ENCODE measurements at regions not wholly inside any gene's neighbourhood (a gene's known extent, or its start where the extent isn't known, plus 50 kb on each side); places are given as distances from the start of the nearest gene placed in this dataset.
A peak's percentile ranks its signal among the peaks of the same experiment; 100 is the strongest.
"Not testable (repeated sequence)": the region's sequence is repeated elsewhere in the genome, so short reads cannot be mapped to it uniquely, and the experiment has no call there.

- intact Hi-C loops (cut with DNase I): no loop called here
- TF ChIP-seq POLR2AphosphoS5 (IDR thresholded peaks at IDR 0.05): no peak
- TF ChIP-seq CTCF (IDR thresholded peaks at IDR 0.05): no peak
- no peak for TF ChIP-seq EP300 (IDR thresholded peaks at IDR 0.05)
- no peak for TF ChIP-seq POLR2A (IDR thresholded peaks at IDR 0.05; ENCODE audit: low read depth)
Measured at GRCh38 chr3:177452831-177453450, 255.7 kb upstream of the TBL1XR1 start.

GRCh38 chr3:177453451-177453844 is 256.2 kb upstream of the TBL1XR1 start:
- no peak for DNase-seq (ENCODE audit: extremely low spot score)
- Histone ChIP-seq H3K36me3 (no peaks in the 10 kb centered on the region), H3K4me1 (peaks cover 15 to 54% (median 43%) of the 10 kb centered on the region in 4 donors), H3K27ac (replicated peaks in 1 of 4) (peak overlapping the region in 3 of 4 donors; percentile 82 to 85 (median 84)), H3K27me3 (no peaks in the 10 kb centered on the region), H3K9me3 (no peaks in the 10 kb centered on the region), H3K4me3 (no peak overlapping the region)
- WGBS: 99% methylated on average over 2 of the region's 2 CpGs
- TF ChIP-seq POLR2AphosphoS5 (IDR thresholded peaks at IDR 0.05) (no peak), CTCF (IDR thresholded peaks at IDR 0.05) (no peak), EP300 (IDR thresholded peaks at IDR 0.05) (no peak), POLR2A (IDR thresholded peaks at IDR 0.05; ENCODE audit: low read depth) (no peak)
- intact Hi-C loops (cut with DNase I): no loop called here

More at GRCh38 chr3:177452831-177453450, 255.7 kb upstream of the TBL1XR1 start:
- H3K4me1 ChIP-seq: peaks cover 15 to 53% (median 45%) of the 10 kb centered on the region in 4 donors
- peak overlapping the region; percentile 73 to 85 (median 83) for H3K27ac ChIP-seq (replicated peaks in 1 of 4)
- H3K4me3 ChIP-seq: no peak overlapping the region
- no peaks in the 10 kb centered on the region for H3K36me3 ChIP-seq
- no peak for DNase-seq (ENCODE audit: extremely low spot score)
- 69% methylated on average over 6 of the region's 6 CpGs for WGBS
- H3K9me3 ChIP-seq: no peaks in the 10 kb centered on the region
- H3K27me3 ChIP-seq: no peaks in the 10 kb centered on the region

GRCh38 chr3:177457204-177457603 is 259.9 kb upstream of the TBL1XR1 start:
- DNase-seq (ENCODE audit: extremely low spot score); H3K36me3 ChIP-seq; intact Hi-C loops (cut with DNase I); H3K4me3 ChIP-seq; H3K27me3 ChIP-seq; H3K9me3 ChIP-seq: not testable (repeated sequence)
- peaks cover 27 to 56% (median 41%) of the 10 kb centered on the region in 4 donors for H3K4me1 ChIP-seq
- WGBS: 100% methylated on average over 1 of the region's 1 CpG
- H3K27ac ChIP-seq (replicated peaks in 1 of 4): peak overlapping the region; percentile 15 to 83 (median 83)

DNA sequence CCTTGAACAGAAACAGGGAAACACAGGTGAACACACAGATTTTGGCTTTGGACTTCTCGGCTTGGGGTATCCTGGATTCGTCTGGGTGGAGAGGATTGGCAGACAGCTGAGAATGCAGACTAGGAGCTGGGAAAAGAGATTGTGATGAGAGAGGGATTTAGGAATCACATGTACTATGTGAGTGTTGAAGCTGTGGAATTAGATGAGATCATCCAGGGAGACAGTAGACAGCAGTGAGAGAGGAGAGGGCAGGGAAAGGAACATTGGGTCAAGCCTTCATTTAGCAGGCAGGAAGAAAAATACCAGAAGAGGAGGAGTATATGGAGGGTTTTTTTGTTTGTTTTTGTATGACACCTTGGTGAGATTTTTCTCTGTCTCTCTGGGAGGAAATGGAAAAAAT is 262.1 kb upstream of the TBL1XR1 start:
- Histone ChIP-seq H3K9me3 (no peaks in the 10 kb centered on the region), H3K4me1 (peaks cover 27 to 55% (median 43%) of the 10 kb centered on the region in 4 donors), H3K27ac (replicated peaks in 1 of 4) (peak overlapping the region; percentile 74 to 83 (median 83)), H3K4me3 (peak overlapping the region in 1 of 4 donors; percentile 10), H3K36me3 (no peaks in the 10 kb centered on the region), H3K27me3 (no peaks in the 10 kb centered on the region)
- WGBS: 55% methylated on average over 2 of the region's 2 CpGs
- TF ChIP-seq EP300 (IDR thresholded peaks at IDR 0.05): no peak
- TF ChIP-seq POLR2A (IDR thresholded peaks at IDR 0.05; ENCODE audit: low read depth): no peak
- TF ChIP-seq CTCF (IDR thresholded peaks at IDR 0.05): no peak
- TF ChIP-seq POLR2AphosphoS5 (IDR thresholded peaks at IDR 0.05): peak; percentile 73 to 78
- no peak for DNase-seq (ENCODE audit: extremely low spot score)
- intact Hi-C loops (cut with DNase I): no loop called here

GRCh38 chr3:177460047-177460446 is 262.8 kb upstream of the TBL1XR1 start:
- Histone ChIP-seq H3K27ac (replicated peaks in 1 of 4) (peak overlapping the region; percentile 74 to 83 (median 83)), H3K4me1 (peaks cover 32 to 61% (median 50%) of the 10 kb centered on the region in 4 donors), H3K36me3 (no peaks in the 10 kb centered on the region), H3K9me3 (no peaks in the 10 kb centered on the region), H3K4me3 (peak overlapping the region in 2 of 4 donors; percentile 10 to 16), H3K27me3 (no peaks in the 10 kb centered on the region)
- DNase-seq (ENCODE audit: extremely low spot score): no peak
- no peak for TF ChIP-seq EP300 (IDR thresholded peaks at IDR 0.05)
- no peak for TF ChIP-seq POLR2A (IDR thresholded peaks at IDR 0.05; ENCODE audit: low read depth)
- no peak for TF ChIP-seq POLR2AphosphoS5 (IDR thresholded peaks at IDR 0.05)
- TF ChIP-seq CTCF (IDR thresholded peaks at IDR 0.05): no peak
- WGBS: 38% methylated on average over 7 of the region's 7 CpGs
- intact Hi-C loops (cut with DNase I): no loop called here
